Body of pancreas (tissue), 4 donors: ENCODE measurements at regions not wholly inside any gene's neighbourhood (a gene's known extent, or its start where the extent isn't known, plus 50 kb on each side); places are given as distances from the start of the nearest gene placed in this dataset.

Experiments used
- POLR2A ChIP-seq, 3 donors: fragments of 450-650 bp; IDR thresholded peaks; one replicate each; pipeline ENCODE4 v1.6.1; 2016; ENCODE audit warnings: antibody characterized with exemption in 3 of 3, mild to moderate bottlenecking in 2 of 3
- TF ChIP-seq, protein P1 (sequence below), 7 experiments: fragments of 450-650 bp in 4 of 7; fragments of 200-600 bp in 3 of 7; sonication (generic) in 3 of 7; IDR thresholded peaks; one replicate each; pipeline ENCODE4 v1.5.1; 2016 to 2019; ENCODE audit warnings: antibody characterized with exemption in 7 of 7

DNA sequence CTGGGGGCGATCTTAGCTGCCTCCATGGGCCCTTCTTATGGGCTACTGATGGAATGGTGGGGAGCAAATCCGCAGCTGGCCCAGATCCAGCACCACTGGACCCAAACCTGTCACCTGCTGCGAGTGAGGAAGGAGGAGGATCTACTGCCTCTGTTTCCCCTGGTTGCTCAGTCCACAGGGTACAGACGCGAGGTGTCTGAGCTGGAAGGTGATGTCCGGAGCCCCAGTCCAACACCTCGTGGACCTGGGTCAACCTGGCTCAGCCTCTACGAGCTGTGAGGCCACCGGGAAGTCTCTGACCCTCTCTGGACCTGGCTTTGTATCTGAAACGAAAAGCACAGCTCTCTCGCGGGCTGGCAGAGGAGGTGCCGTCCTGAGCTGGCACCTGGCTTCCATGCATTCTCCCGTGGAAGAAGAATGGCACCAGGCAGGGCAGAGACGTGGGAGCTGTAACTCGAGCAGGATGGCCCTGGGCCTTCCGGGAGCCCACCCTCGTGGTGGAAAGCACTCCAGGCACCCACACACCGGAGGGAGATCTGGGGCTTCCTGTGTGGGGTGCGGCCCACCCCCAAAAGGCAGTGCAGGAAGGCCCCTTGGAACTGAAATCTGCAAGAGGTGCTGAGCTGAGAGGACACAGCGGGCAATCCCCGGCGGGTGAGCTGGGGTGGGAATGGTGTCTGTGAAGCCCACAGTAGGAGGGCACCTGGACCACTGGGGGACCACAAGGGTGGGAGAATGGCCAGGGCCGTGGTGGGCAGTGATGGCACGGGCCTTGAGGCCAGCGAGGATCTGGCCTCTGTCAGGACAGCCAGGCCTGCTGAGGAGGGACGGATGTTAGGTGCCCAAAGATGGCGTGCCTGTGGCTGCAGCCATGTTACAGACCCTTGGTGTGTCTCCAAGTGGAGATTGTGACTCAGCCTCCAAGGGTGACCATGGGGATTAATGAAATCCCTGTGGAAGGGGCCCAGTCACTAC is 133.4 kb downstream of the OLFM1 start:
- TF ChIP-seq, protein P1, sequence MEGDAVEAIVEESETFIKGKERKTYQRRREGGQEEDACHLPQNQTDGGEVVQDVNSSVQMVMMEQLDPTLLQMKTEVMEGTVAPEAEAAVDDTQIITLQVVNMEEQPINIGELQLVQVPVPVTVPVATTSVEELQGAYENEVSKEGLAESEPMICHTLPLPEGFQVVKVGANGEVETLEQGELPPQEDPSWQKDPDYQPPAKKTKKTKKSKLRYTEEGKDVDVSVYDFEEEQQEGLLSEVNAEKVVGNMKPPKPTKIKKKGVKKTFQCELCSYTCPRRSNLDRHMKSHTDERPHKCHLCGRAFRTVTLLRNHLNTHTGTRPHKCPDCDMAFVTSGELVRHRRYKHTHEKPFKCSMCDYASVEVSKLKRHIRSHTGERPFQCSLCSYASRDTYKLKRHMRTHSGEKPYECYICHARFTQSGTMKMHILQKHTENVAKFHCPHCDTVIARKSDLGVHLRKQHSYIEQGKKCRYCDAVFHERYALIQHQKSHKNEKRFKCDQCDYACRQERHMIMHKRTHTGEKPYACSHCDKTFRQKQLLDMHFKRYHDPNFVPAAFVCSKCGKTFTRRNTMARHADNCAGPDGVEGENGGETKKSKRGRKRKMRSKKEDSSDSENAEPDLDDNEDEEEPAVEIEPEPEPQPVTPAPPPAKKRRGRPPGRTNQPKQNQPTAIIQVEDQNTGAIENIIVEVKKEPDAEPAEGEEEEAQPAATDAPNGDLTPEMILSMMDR (IDR thresholded peaks at IDR 0.05) = no peak
- no peak for TF ChIP-seq POLR2A (IDR thresholded peaks at IDR 0.05)
